Retinal pigment epithelial cell (primary cell): ENCODE measurements at regions not wholly inside any gene's neighbourhood (a gene's known extent, or its start where the extent isn't known, plus 50 kb on each side); places are given as distances from the start of the nearest gene placed in this dataset.

ENCODE experiments used
- DNase-seq: peaks from one replicate; pipeline ENCODE4 v3.0.0-alpha.2; 2010; ENCODE audit warnings: low read depth
- H3K4me3 ChIP-seq: 2 replicates; pipeline ENCODE4 v1.5.1; 2011; ENCODE audit warnings: mild to moderate bottlenecking, low read length, control low read depth, moderate library complexity
- CTCF ChIP-seq: conservative IDR thresholded peaks from 2 replicates; pipeline ENCODE4 v1.5.1; 2011; ENCODE audit warnings: low read depth, low read length, control low read depth, inconsistent platforms

DNA sequence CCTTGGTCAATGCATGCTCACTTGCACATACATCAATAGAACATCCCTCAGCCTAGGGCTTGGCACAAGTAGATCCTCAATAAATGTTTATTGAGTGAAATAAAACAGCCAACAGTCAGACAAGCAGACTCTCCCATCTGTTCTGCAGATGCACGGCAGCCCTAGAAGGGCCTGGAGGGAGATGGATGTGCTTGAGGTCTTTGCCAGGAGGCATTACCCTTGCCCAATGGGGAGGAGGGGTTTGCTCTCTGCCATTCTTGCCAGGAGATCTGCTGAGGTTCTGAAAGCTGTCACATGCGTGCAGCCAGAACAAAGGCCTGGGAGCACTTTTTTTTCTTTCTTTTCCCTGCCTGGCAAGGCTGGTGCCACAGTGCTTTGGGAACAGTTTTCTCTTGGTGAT, 349.3 kb upstream of the THRB start:
- no peak for TF ChIP-seq CTCF
- DNase-seq = no peak
- H3K4me3 ChIP-seq = no peak overlapping the region

DNA sequence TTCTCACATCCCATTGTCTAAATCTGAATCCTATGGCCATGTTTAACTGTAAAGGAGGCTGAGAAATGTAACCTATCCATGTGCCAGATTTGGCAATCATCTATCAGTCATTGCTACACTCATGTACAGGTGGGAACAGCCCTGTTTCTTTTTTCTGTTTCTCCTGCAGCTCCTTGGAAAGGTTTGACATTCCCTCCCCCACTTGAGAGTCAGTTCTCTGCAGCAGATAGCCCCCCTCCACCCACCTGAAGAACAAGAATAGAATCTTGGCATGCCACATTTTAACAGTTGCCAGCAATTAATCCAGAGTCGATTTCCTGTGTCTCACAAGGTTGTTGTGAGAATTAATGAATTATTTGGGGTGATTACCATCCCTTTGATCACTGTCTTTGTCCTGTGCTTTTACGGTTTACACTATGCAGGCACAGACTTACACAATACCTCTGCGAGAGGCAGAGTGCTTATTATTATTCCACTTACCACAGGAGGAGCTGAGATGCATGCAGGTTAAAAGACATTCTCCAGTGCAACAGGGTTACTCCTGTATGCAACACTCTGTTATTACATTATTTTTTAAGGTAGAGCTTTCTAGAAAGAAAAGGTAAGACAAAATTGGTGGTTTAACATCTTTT, 351.0 kb upstream of the THRB start:
- no peak overlapping the region for H3K4me3 ChIP-seq
- TF ChIP-seq CTCF = no peak
- DNase-seq = no peak

DNA sequence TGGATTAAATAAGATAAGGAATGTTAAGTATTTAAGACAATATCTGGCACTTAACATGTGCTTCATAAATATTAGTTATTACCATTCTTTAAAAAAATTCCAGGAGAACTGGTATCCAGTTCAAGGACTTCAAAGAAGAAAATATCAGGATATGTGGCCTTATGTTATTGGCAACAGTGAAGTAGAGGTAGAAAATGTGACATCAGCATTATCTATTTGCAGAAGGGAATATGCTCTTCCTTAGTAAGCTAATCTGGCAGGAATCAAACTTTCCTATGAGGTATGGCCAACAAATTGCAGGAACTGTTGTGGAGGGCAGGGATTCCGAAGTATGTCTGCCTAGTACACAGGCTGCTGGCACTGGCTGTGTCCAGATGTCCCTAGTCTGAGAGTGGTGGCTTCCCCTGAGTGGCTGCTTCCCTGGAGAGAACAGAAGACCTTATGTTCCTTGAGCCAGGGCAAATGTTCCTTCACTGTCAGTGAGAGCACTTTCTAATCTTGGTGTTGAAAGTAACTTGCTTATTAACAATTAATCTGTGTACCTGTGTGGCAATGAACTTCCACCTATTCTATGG, 351.7 kb upstream of the THRB start:
- no peak overlapping the region for H3K4me3 ChIP-seq
- no peak for TF ChIP-seq CTCF
- no peak for DNase-seq

DNA sequence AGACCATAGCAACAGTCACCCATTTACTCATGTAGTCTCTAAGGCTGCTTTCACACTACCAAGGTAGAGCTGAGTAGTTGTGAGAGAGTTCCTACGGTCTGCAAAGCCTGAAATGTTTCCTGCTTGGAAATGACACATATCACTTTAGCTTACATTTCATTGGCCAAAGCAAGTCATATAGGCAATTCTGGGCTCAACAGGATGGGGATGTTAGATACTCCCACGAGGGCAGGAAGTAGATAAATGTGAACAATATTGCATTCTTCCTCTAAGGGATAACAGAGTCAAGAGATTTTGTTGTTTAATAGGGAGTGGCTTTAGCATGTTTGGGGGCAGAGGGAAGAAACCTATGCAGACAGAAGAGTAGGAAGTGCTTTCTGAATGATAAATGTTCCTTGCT, 355.6 kb upstream of the THRB start:
- DNase-seq = no peak
- no peak for TF ChIP-seq CTCF
- no peak overlapping the region for H3K4me3 ChIP-seq

GRCh38 chr3:24853685-24854490, 359.2 kb upstream of the THRB start:
- no peak for TF ChIP-seq CTCF

GRCh38 chr3:24854748-24855147, 360.1 kb upstream of the THRB start:
- TF ChIP-seq CTCF = no peak
- no peak overlapping the region for H3K4me3 ChIP-seq
- no peak for DNase-seq

More at GRCh38 chr3:24853685-24854490, 359.2 kb upstream of the THRB start:
- no peak for DNase-seq
- H3K4me3 ChIP-seq = no peak overlapping the region
